Activated CD4-positive, alpha-beta T cell treated with anti-CD3 and anti-CD28 coated beads, Interleukin-2, amount 10 ng/mL, durations not matched to agents 7 days and 5 days (primary cell): ENCODE measurements at regions not wholly inside any gene's neighbourhood (a gene's known extent, or its start where the extent isn't known, plus 50 kb on each side); places are given as distances from the start of the nearest gene placed in this dataset.

Experiments used
- CTCF ChIA-PET: fragments of 350-600 bp; sonication (Branson Sonifier 250); formaldehyde crosslinking; loops from one replicate; lab custom pipeline; 2021; ENCODE audit warnings: antibody characterized with exemption; lab: Charles Lee
- POLR2A ChIA-PET: fragments of 350-600 bp; sonication (Branson Sonifier 250); formaldehyde crosslinking; loops from one replicate; lab custom pipeline; 2021; ENCODE audit warnings: antibody characterized with exemption; lab: Charles Lee
- DNase-seq: peaks from one replicate; pipeline ENCODE4 v3.0.0-alpha.2; 2020
- H3K27ac Mint-ChIP-seq: one replicate; pipeline ENCODE4 v1.8.0; 2021; ENCODE audit warnings: mild to moderate bottlenecking, moderate library complexity, mixed read lengths
- H3K27me3 Mint-ChIP-seq: one replicate; pipeline ENCODE4 v1.8.0; 2021; ENCODE audit warnings: mixed read lengths
- H3K36me3 Mint-ChIP-seq: one replicate; pipeline ENCODE4 v1.8.0; 2021; ENCODE audit warnings: low read depth, mixed read lengths
- H3K4me1 Mint-ChIP-seq: one replicate; pipeline ENCODE4 v1.8.0; 2021; ENCODE audit warnings: mixed read lengths
- H3K4me3 Mint-ChIP-seq: one replicate; pipeline ENCODE4 v1.8.0; 2021; ENCODE audit warnings: mild to moderate bottlenecking, moderate library complexity, mixed read lengths
- H3K9me3 Mint-ChIP-seq: one replicate; pipeline ENCODE4 v1.8.0; 2021; ENCODE audit warnings: mixed read lengths

DNA sequence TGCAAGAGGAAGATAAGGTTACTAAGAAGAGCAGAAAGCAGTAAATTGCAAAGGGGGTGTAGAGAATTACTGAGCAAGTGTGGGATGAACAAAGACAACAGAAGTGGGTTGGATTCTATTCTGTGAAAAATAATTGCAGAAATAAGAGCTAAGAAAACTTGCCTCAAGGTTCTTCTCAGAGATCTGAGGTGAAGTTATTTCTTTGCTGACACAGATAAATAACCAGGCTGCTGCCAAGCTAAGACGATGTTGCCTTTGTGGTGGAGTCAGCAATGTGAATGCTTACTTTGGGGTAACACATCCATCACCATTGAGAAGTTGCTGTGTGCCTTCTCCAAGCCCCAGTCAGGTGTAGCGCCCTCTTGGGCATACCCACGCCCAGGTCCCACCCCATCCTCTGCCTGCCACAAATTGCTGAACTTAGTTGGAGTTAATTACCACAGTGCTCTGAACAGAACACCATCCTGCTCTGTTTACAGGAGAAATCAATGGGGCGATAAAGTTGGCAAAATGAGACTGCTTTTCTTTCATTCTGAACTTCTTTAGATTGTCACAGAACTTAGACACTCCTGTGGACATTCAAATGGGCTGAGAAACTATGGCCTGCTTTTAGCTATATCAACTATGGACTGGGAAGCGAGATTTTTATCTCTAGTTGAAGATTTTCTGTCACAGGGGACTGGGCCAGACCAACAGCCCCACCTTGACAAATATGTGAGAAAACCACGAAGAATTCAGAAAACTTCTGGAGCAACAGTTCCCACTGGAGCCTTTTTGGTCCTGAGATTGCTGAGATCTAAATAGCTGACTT, 283.6 kb downstream of the TMX3 start:
- CTCF ChIA-PET, result no interaction called here
- POLR2A ChIA-PET, result no interaction called here
- H3K36me3 Mint-ChIP-seq, result no peaks in the 10 kb centered on the region

DNA sequence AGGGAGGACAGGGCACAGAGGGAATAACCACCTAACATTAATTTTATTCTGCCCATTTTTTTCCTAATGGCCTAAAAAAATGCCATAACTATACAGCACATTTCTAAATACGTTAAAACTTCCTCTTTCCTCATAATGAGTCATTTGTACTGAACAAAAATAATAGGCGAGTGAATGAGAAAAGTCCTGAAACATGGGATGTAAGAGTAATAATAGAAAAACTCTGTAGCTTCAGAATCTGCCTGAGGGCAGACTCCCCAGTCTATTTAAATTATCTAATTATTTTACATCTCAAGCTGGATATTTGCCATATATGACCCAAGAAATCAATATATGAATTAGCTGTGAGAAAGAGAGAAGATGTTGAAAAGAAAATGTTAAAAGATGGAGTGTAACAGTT, 285.1 kb downstream of the TMX3 start:
- ChIA-PET CTCF (no interaction called here), POLR2A (no interaction called here)
- Mint-ChIP-seq H3K27me3 (no peaks in the 10 kb centered on the region), H3K4me3 (no peak overlapping the region), H3K36me3 (no peaks in the 10 kb centered on the region), H3K9me3 (no peaks in the 10 kb centered on the region), H3K4me1 (no peaks in the 10 kb centered on the region), H3K27ac (no peak overlapping the region)
- DNase-seq, result no peak

More for the DNA sequence above, 283.6 kb downstream of the TMX3 start:
- H3K9me3 Mint-ChIP-seq, result no peaks in the 10 kb centered on the region
- H3K4me1 Mint-ChIP-seq, result peaks cover 2% of the 10 kb centered on the region
- no peaks in the 10 kb centered on the region for H3K27me3 Mint-ChIP-seq
- no peak overlapping the region for H3K27ac Mint-ChIP-seq
- H3K4me3 Mint-ChIP-seq, result no peak overlapping the region
- no peak for DNase-seq

DNA sequence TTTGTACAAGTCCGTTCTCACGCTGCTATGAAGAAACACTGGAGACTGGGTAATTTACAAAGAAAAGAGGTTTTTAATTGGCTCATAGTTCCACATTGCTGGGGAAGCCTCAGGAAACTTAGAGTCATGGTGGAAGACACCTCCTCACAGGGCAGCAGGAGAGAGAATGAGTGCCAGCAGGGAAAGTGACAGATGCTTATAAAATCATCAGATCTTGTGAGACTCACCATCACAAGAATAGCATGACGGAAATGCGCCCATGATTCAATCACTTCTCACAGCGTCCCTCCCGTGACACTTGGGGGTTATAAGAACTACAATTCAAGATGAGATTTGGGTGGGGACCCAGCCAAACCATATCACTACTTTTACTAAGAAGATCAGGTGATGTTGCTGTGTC, 285.8 kb downstream of the TMX3 start:
- H3K9me3 Mint-ChIP-seq, result no peaks in the 10 kb centered on the region
- no peak overlapping the region for H3K4me3 Mint-ChIP-seq
- H3K27ac Mint-ChIP-seq, result no peak overlapping the region
- POLR2A ChIA-PET, result no interaction called here
- no peaks in the 10 kb centered on the region for H3K36me3 Mint-ChIP-seq
- H3K4me1 Mint-ChIP-seq, result no peaks in the 10 kb centered on the region
- H3K27me3 Mint-ChIP-seq, result no peaks in the 10 kb centered on the region
- CTCF ChIA-PET, result no interaction called here
- DNase-seq, result no peak

DNA sequence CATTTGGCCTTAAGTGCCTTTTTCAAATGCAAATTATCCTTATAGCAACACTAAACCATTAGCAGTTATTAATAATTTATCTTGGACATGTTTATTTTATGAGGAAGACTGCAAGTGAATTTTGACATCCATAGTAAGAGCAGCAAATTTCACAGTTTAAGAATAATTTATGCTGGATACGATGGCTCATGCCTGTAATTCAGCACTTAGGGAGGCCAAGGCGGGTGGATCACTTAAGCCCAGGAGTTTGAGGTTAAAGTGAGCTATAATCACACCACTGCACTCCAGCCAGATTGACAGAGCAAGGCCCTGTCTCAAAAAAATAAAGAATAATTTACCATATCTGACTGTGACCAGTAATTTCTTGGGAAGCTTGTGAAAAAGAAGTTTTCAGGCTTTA, 286.2 kb downstream of the TMX3 start:
- DNase-seq, result no peak
- ChIA-PET CTCF (no interaction called here), POLR2A (no interaction called here)
- H3K4me3 Mint-ChIP-seq, result no peak overlapping the region
- no peaks in the 10 kb centered on the region for H3K27me3 Mint-ChIP-seq
- no peak overlapping the region for H3K27ac Mint-ChIP-seq
- no peaks in the 10 kb centered on the region for H3K4me1 Mint-ChIP-seq
- no peaks in the 10 kb centered on the region for H3K9me3 Mint-ChIP-seq
- H3K36me3 Mint-ChIP-seq, result no peaks in the 10 kb centered on the region

DNA sequence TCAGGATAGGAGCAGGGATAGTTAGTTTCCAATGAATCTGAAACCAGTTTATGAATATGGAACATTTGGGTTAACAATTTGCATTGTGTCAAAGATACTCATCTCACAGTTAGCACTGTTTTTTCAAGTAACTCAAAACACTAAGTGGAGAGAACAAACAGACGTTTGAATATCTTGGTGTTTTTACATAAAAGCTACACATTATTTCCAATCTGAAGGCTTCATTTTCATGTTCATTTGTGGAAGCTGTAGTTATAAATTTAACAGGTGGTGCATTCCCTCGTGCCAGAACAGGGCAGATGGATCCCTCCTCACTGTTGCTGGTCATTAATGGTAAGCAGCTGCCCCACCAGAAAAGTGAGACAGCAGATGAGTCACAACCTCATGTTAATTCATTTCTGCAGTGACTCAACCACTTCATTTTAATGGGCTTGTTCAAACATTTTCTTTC, 286.9 kb downstream of the TMX3 start:
- Mint-ChIP-seq H3K4me3 (no peak overlapping the region), H3K27ac (no peak overlapping the region), H3K9me3 (no peaks in the 10 kb centered on the region), H3K27me3 (no peaks in the 10 kb centered on the region), H3K36me3 (no peaks in the 10 kb centered on the region), H3K4me1 (no peaks in the 10 kb centered on the region)
- no peak for DNase-seq
- POLR2A ChIA-PET, result no interaction called here
- CTCF ChIA-PET, result no interaction called here

DNA sequence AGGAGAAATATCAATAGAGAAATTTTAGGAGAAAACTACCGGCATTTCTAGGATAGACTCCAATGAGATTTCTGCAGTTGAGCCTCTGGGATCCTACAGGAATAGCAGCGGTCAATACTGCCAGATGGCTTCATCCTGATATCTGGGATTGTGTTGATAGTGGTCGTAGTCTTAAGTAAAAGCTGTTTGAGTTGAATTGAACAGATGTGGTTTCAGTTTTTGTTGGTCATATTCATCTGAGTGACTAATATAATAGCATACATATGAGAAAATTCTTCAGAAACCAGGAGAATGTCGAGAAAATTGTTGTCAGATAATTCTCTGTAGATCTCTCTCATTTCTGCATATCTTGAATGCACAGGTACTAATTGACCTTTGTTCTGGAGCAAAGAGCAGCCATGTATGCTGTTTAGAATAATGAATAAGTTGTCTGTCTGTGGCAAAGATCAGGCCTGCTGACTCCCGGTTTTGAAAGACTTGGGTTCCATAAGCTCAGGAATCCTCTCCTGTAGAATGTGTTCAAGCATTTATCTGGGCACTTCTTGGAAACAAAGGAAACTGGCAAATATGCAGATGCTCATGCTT, 288.1 kb downstream of the TMX3 start:
- Mint-ChIP-seq H3K36me3 (no peaks in the 10 kb centered on the region), H3K4me1 (no peaks in the 10 kb centered on the region), H3K27me3 (no peaks in the 10 kb centered on the region), H3K4me3 (no peak overlapping the region), H3K9me3 (no peaks in the 10 kb centered on the region), H3K27ac (no peak overlapping the region)
- CTCF ChIA-PET, result no interaction called here
- DNase-seq, result no peak
- POLR2A ChIA-PET, result no interaction called here

DNA sequence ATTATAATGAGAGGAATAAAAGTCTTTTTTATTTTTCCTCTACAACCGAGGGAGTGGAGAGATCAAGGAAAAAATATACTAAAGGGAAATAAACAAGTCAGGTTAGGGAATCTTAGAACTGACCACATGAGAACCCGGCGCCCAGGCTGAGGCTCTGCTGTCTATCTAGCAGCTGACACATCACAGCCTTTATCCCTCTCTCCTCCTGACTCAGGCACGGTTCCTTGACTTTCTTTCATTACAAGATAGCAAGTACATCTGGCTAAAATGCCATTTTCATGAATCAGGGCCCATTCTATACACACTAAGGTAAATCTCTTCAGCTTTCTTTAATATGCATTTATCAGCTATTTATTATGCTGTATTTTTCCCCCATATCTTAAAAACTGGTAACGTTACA, 296.0 kb downstream of the TMX3 start:
- Mint-ChIP-seq H3K36me3 (no peaks in the 10 kb centered on the region), H3K27me3 (peaks cover 4% of the 10 kb centered on the region), H3K4me3 (no peak overlapping the region), H3K9me3 (no peaks in the 10 kb centered on the region), H3K27ac (no peak overlapping the region), H3K4me1 (no peaks in the 10 kb centered on the region)
- POLR2A ChIA-PET, result no interaction called here
- CTCF ChIA-PET, result no interaction called here
- DNase-seq, result no peak

DNA sequence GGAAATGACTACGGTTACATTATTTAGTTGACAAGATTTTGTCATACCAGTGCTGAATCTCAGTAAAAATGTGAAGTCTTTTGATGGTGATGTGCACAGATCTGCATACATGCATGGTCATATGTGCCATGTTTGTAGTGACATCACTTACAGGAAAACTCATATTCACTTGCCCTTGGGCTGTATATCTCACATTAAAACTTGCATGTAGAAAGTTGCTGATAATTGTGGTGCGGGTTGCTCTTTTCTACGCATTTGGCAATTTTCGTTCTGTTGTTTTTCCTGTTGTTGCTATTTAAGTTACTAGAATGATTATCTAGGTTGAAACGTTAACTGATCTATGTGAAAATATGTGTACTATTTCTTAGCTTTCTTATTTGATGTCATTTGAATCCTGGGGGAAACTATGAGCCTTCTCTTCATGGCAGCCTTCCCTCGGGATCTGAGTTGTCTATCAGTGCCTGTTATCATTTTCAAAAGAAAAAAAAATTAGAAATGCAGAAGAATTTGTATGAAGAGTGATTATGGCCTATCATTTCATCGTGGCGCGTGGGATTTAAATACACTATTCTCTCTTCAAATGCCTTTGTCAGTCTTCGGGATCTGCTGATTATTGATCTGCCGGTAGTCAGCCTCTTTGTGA, 296.6 kb downstream of the TMX3 start:
- ChIA-PET CTCF (no interaction called here), POLR2A (no interaction called here)
- peaks cover 4% of the 10 kb centered on the region for H3K27me3 Mint-ChIP-seq
- no peak for DNase-seq
- H3K4me3 Mint-ChIP-seq, result no peak overlapping the region
- H3K4me1 Mint-ChIP-seq, result no peaks in the 10 kb centered on the region
- no peak overlapping the region for H3K27ac Mint-ChIP-seq
- H3K36me3 Mint-ChIP-seq, result no peaks in the 10 kb centered on the region
- no peaks in the 10 kb centered on the region for H3K9me3 Mint-ChIP-seq

DNA sequence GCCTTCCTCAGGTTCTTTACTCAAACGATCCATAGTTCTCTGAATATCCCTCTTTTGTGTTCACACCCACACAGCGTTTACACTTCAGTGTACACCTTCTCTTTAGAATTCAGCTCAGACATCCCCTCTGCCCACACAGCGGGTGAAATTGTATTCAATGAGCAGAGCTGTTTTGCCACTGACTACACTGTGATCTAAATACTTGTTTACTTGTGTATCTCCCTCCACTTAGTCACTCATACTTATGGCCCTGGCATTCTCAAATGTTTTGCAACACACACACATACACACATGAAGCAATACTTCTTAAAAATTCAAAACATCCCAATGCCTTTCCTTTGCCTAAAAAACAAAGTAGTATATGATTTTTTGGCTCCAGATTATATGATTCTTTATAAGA, 297.1 kb downstream of the TMX3 start:
- Mint-ChIP-seq H3K27me3 (peaks cover 4% of the 10 kb centered on the region), H3K36me3 (no peaks in the 10 kb centered on the region), H3K9me3 (no peaks in the 10 kb centered on the region), H3K27ac (no peak overlapping the region), H3K4me1 (no peaks in the 10 kb centered on the region), H3K4me3 (no peak overlapping the region)
- ChIA-PET POLR2A (no interaction called here), CTCF (no interaction called here)
- no peak for DNase-seq

DNA sequence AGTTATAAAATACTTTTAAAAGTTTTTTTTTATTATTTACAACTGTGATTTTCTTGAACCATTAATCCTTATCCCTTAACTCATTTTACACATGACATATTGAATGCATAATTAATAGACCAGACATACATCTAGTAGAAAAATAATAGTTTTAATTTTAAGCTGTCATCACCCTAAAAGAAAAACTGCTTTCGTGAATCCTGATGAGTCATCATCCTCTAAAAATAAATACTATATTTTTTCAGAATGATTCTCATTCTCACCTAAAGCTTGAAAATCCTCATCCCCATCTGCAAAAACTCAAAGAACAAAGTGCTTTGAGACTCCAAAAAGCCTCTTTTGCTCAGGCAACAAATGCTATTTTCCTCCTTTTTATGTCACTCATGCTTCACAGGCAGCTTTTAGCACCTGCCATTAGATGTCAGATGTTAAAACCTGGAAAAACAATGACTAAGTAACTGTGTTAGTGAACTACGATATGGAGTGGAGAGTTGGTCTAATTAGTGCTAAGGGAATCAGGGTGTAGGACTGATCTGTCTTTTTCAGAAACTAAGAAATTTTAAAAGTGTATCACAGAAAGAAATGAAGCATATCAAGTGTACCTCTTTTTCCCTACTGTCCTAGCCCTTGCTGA, 297.6 kb downstream of the TMX3 start:
- ChIA-PET POLR2A (no interaction called here), CTCF (interaction anchor here (0.6 kb wide), 1 partner anchor 165 kb away, joined by 3 read pairs; no protein-coding TSS in a partner anchor)
- H3K36me3 Mint-ChIP-seq, result no peaks in the 10 kb centered on the region
- H3K27ac Mint-ChIP-seq, result no peak overlapping the region
- no peaks in the 10 kb centered on the region for H3K4me1 Mint-ChIP-seq
- no peak for DNase-seq
- no peak overlapping the region for H3K4me3 Mint-ChIP-seq
- peaks cover 4% of the 10 kb centered on the region for H3K27me3 Mint-ChIP-seq
- no peaks in the 10 kb centered on the region for H3K9me3 Mint-ChIP-seq

DNA sequence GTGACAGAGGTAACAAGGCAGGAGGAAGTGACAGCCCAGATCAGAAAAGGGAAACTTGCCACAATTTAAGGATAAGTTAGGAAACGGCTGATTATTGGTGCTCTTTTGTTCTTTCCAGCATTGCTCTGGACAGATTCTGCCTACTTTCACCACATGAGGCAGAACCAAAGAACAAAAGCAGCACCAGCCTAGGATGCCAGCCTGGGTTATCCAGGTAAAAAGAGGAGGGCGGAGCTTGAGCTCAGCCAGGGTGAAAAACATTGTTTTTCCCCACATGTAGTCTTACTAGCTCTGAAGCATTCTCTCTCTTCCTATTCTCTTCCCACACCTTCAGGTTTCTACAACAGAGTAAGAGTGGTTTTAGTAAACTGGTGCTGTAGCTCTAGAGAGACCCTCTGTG, 300.5 kb downstream of the TMX3 start:
- no peak overlapping the region for H3K4me3 Mint-ChIP-seq
- no peaks in the 10 kb centered on the region for H3K4me1 Mint-ChIP-seq

DNA sequence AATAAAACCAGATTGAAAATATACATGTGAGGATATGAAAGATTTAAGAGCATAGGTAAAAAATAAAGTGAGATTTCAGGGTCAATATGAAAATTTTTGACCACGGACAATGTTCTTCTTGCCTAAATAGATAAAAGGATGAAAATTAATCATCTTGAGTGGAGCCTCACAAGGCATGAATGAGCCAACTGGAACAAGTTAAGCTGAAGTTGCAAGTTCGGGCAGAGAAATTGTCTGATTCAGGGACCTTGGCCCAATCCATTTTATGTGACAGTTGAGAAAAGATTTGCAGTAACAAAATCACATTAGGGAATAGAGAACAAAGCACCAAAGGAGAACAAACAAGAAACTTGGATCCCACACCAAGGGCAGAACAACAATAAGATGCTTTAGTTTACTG, 305.3 kb downstream of the TMX3 start:
- Mint-ChIP-seq H3K9me3 (no peaks in the 10 kb centered on the region), H3K36me3 (no peaks in the 10 kb centered on the region), H3K4me3 (no peak overlapping the region), H3K27me3 (no peaks in the 10 kb centered on the region), H3K4me1 (no peaks in the 10 kb centered on the region), H3K27ac (no peak overlapping the region)
- ChIA-PET POLR2A (no interaction called here), CTCF (no interaction called here)
- DNase-seq, result no peak

More for the DNA sequence above, 300.5 kb downstream of the TMX3 start:
- Mint-ChIP-seq H3K27ac (no peak overlapping the region), H3K36me3 (no peaks in the 10 kb centered on the region), H3K27me3 (peaks cover 2% of the 10 kb centered on the region), H3K9me3 (no peaks in the 10 kb centered on the region)
- CTCF ChIA-PET, result no interaction called here
- POLR2A ChIA-PET, result no interaction called here
- no peak for DNase-seq

DNA sequence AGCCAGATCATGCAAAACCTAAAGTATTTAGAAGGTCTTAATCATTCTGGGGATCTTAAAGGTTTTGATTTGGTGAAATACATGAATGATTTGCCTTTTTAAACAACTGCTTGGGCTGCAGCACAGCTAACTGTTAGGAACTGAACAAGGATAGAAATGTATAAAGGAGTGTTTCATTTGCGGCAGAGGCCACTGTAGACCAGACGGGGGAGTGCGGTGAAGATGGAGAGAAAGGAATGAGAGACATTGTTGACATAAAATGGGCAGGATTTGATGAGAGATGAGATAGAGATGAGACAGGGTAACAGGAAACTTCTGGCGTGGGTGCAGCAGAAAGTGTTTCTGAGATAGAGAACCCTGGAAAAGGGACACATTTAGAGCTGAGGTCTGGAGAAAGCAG, 308.1 kb downstream of the TMX3 start:
- ChIA-PET CTCF (no interaction called here), POLR2A (no interaction called here)
- Mint-ChIP-seq H3K4me1 (no peaks in the 10 kb centered on the region), H3K9me3 (no peaks in the 10 kb centered on the region), H3K36me3 (no peaks in the 10 kb centered on the region), H3K27ac (no peak overlapping the region), H3K4me3 (no peak overlapping the region), H3K27me3 (no peaks in the 10 kb centered on the region)
- DNase-seq, result no peak
